Mucosa of descending colon (tissue), 3 donors: ENCODE measurements at regions not wholly inside any gene's neighbourhood (a gene's known extent, or its start where the extent isn't known, plus 50 kb on each side); places are given as distances from the start of the nearest gene placed in this dataset.

Source experiments
- ATAC-seq: fragments of 200-7000 bp; cut with Tn5 transposase; one replicate; pipeline ENCODE4 v1.9.1; 2020; ENCODE audit warnings: mild to moderate bottlenecking, moderate library complexity
- DNase-seq, 3 donors: peaks; one replicate each; pipeline ENCODE4 v3.0.0-alpha.2; 2020
- H3K36me3 ChIP-seq: fragments of 200-600 bp; one replicate; pipeline ENCODE4 v1.8.0; 2021; ENCODE audit warnings: low read depth, mild to moderate bottlenecking
- H3K4me1 ChIP-seq: fragments of 200-600 bp; one replicate; pipeline ENCODE4 v1.8.0; 2021; ENCODE audit warnings: low read depth, mild to moderate bottlenecking
- H3K4me3 ChIP-seq: fragments of 200-600 bp; one replicate; pipeline ENCODE4 v1.8.0; 2021; ENCODE audit warnings: mild to moderate bottlenecking
- H3K9me3 ChIP-seq: fragments of 200-600 bp; one replicate; pipeline ENCODE4 v1.8.0; 2021; ENCODE audit warnings: mild to moderate bottlenecking
- CTCF ChIP-seq: fragments of 200-600 bp; IDR thresholded peaks from one replicate; pipeline ENCODE4 v1.8.0; 2022; ENCODE audit warnings: antibody characterized with exemption, mild to moderate bottlenecking
- intact Hi-C, 2 donors: fragments of 100-400 bp; cut with DNase I in 1 of 2; cut with micrococcal nuclease in 1 of 2; formaldehyde crosslinking; loops; one replicate each; pipeline versions ENCODE4 v1.11.0 to v1.11.1; 2022; cut with DNase I, micrococcal nuclease
- donor health status: DM: no; HTN: no; CAD: no; lungs with moderate emphysema.
- donor health status: DM: no; HTN: no; CAD: no.
- donor health status: DM: no; HTN: yes; CAD: no.

GRCh38 chr12:103172447-103173112 is 215.1 kb downstream of the ASCL1 start:
- Histone ChIP-seq H3K4me3 (no peak overlapping the region), H3K36me3 (no peaks in the 10 kb centered on the region), H3K9me3 (no peaks in the 10 kb centered on the region), H3K4me1 (no peaks in the 10 kb centered on the region)
- DNase-seq (no peak), ATAC-seq (no peak)
- no peak for TF ChIP-seq CTCF
- intact Hi-C loops: no loop called here

- no peaks in the 10 kb centered on the region for H3K4me1 ChIP-seq
- intact Hi-C loops: no loop called here
- TF ChIP-seq CTCF: no peak
Measured at GRCh38 chr12:103175625-103176024, 218.2 kb downstream of the ASCL1 start.

GRCh38 chr12:103177639-103178255 is 220.3 kb downstream of the ASCL1 start:
- TF ChIP-seq CTCF: no peak
- DNase-seq (no peak), ATAC-seq (no peak)
- no peak overlapping the region for H3K4me3 ChIP-seq
- no peaks in the 10 kb centered on the region for H3K4me1 ChIP-seq
- intact Hi-C loops: no loop called here
- H3K9me3 ChIP-seq: no peaks in the 10 kb centered on the region
- no peaks in the 10 kb centered on the region for H3K36me3 ChIP-seq

More at GRCh38 chr12:103175625-103176024, 218.2 kb downstream of the ASCL1 start:
- no peak for DNase-seq
- ATAC-seq: no peak
- Histone ChIP-seq H3K36me3 (no peaks in the 10 kb centered on the region), H3K9me3 (no peaks in the 10 kb centered on the region), H3K4me3 (no peak overlapping the region)

GRCh38 chr12:103178366-103179080 is 221.0 kb downstream of the ASCL1 start:
- Histone ChIP-seq H3K9me3 (no peaks in the 10 kb centered on the region), H3K4me3 (no peak overlapping the region), H3K36me3 (no peaks in the 10 kb centered on the region), H3K4me1 (no peaks in the 10 kb centered on the region)
- intact Hi-C loops: no loop called here
- DNase-seq (no peak), ATAC-seq (no peak)
- no peak for TF ChIP-seq CTCF

GRCh38 chr12:103181366-103182152 is 224.1 kb downstream of the ASCL1 start:
- ATAC-seq: no peak
- H3K9me3 ChIP-seq: no peaks in the 10 kb centered on the region
- intact Hi-C loops: no loop called here

More at GRCh38 chr12:103181366-103182152, 224.1 kb downstream of the ASCL1 start:
- H3K36me3 ChIP-seq: no peaks in the 10 kb centered on the region
- no peak overlapping the region for H3K4me3 ChIP-seq
- no peak for TF ChIP-seq CTCF
- no peaks in the 10 kb centered on the region for H3K4me1 ChIP-seq
- DNase-seq: no peak
